ENCODE measurements at regions not wholly inside any gene's neighbourhood (a gene's known extent, or its start where the extent isn't known, plus 50 kb on each side); places are given as distances from the start of the nearest gene placed in this dataset.

- Histone ChIP-seq H3K4me3 (no peak overlapping the region), H3K27me3 (no peaks in the 10 kb centered on the region), H3K9me3 (no peaks in the 10 kb centered on the region), H3K27ac (no peak overlapping the region), H3K36me3 (no peaks in the 10 kb centered on the region), H3K4me1 (no peaks in the 10 kb centered on the region)
- WGBS, 2 donors: 56 to 58% methylated on average over 2 of the region's 2 CpGs
- DNase-seq: no peak
- TF ChIP-seq EP300 (IDR thresholded peaks at IDR 0.05) (no peak), POLR2A (IDR thresholded peaks at IDR 0.05) (no peak), CTCF (IDR thresholded peaks at IDR 0.05) (no peak), POLR2AphosphoS5 (IDR thresholded peaks at IDR 0.05) (no peak)
- ATAC-seq (ENCODE audit: low FRiP score in 2 of 2): no peak
Measured at GRCh38 chr13:87607266-87607665, 63.9 kb upstream of the SLITRK5 start.

- no peak for TF ChIP-seq POLR2A (IDR thresholded peaks at IDR 0.05)
- no peak for TF ChIP-seq CTCF (IDR thresholded peaks at IDR 0.05)
- TF ChIP-seq POLR2AphosphoS5 (IDR thresholded peaks at IDR 0.05): no peak
- TF ChIP-seq EP300 (IDR thresholded peaks at IDR 0.05): no peak
- Histone ChIP-seq H3K36me3 (no peaks in the 10 kb centered on the region), H3K9me3 (no peaks in the 10 kb centered on the region), H3K4me3 (no peak overlapping the region), H3K4me1 (no peaks in the 10 kb centered on the region), H3K27ac (no peak overlapping the region), H3K27me3 (no peaks in the 10 kb centered on the region)
- 88 to 91% methylated on average over 2 of the region's 2 CpGs for WGBS, 2 donors
- ATAC-seq (ENCODE audit: low FRiP score in 2 of 2) (no peak), DNase-seq (no peak)
Measured at GRCh38 chr13:87614276-87614675, 56.9 kb upstream of the SLITRK5 start.

Small RNAs in the stretch of these regions (small RNA-seq; reads per million reads assigned to genes)
- 0 reads per million in 4 donors for gene UBBP5
